RWPE2 (cell line): ENCODE measurements at regions not wholly inside any gene's neighbourhood (a gene's known extent, or its start where the extent isn't known, plus 50 kb on each side); places are given as distances from the start of the nearest gene placed in this dataset.

Experiments
- ATAC-seq: fragments of 200-7000 bp; cut with Tn5 transposase; 3 replicates; pipeline ENCODE4 v1.9.1; 2021; ENCODE audit warnings: low read depth
- DNase-seq: peaks from one replicate; pipeline ENCODE4 v3.0.0-alpha.2; 2020; ENCODE audit warnings: low spot score
- H3K27ac ChIP-seq: fragments of 450-650 bp; 2 replicates; pipeline ENCODE4 v1.5.1; 2017; ENCODE audit warnings: mild to moderate bottlenecking; ENCODE audit not compliant: poor library complexity, severe bottlenecking
- H3K27me3 ChIP-seq: fragments of 250-450 bp; sonication (Bioruptor Pico); 2 replicates; pipeline ENCODE4 v1.5.1; 2021; ENCODE audit warnings: mild to moderate bottlenecking, moderate library complexity; ENCODE audit not compliant: insufficient read depth, poor library complexity, severe bottlenecking
- H3K36me3 ChIP-seq: fragments of 250-450 bp; sonication (Bioruptor Pico); 2 replicates; pipeline ENCODE4 v1.5.1; 2020; ENCODE audit warnings: low read depth, mild to moderate bottlenecking, moderate library complexity
- H3K4me1 ChIP-seq: fragments of 250-450 bp; sonication (Bioruptor Pico); 2 replicates; pipeline ENCODE4 v1.5.1; 2021; ENCODE audit warnings: mild to moderate bottlenecking, moderate library complexity; ENCODE audit not compliant: insufficient read depth, poor library complexity, severe bottlenecking
- H3K4me3 ChIP-seq: fragments of 250-450 bp; sonication (Bioruptor Pico); 2 replicates; pipeline ENCODE4 v1.5.1; 2021; ENCODE audit warnings: mild to moderate bottlenecking, moderate library complexity; ENCODE audit not compliant: severe bottlenecking
- H3K9me3 ChIP-seq: fragments of 250-450 bp; sonication (Bioruptor Pico); 2 replicates; pipeline ENCODE4 v1.5.1; 2021; ENCODE audit warnings: mild to moderate bottlenecking, moderate library complexity; ENCODE audit not compliant: severe bottlenecking
- CTCF ChIP-seq: fragments of 450-650 bp; IDR thresholded peaks from one replicate; pipeline ENCODE4 v1.5.1; 2017; ENCODE audit warnings: mild to moderate bottlenecking, moderate library complexity; ENCODE audit not compliant: poor library complexity, severe bottlenecking

GRCh38 chr18:44214396-44214795 is 466.3 kb upstream of the SETBP1 start:
- TF ChIP-seq CTCF: no peak

DNA sequence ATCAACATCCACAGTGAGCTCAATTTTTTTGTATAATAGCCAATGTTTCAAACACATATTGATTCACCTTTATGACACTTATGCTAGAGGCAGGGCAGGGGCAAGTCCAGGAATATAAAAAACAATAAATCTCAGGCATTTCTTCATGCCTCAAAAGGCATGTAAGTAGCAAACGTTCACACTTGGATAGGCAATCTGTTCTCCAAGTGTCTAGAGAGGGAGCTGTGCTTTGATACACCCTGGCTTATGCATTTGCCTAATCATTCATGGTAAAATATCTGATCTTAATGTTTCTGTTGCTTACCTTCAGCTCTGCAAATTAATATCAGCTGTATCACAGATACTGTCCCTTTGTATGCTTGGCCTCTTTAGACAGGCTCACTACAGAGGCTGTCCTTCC is 464.5 kb upstream of the SETBP1 start:
- H3K9me3 ChIP-seq: no peaks in the 10 kb centered on the region
- H3K4me3 ChIP-seq: no peak overlapping the region
- H3K4me1 ChIP-seq: no peaks in the 10 kb centered on the region
- DNase-seq (no peak), ATAC-seq (no peak)
- TF ChIP-seq CTCF: no peak
- H3K27me3 ChIP-seq: no peaks in the 10 kb centered on the region
- H3K36me3 ChIP-seq: no peaks in the 10 kb centered on the region
- H3K27ac ChIP-seq: no peak overlapping the region

More at GRCh38 chr18:44214396-44214795, 466.3 kb upstream of the SETBP1 start:
- H3K27me3 ChIP-seq: no peaks in the 10 kb centered on the region
- no peaks in the 10 kb centered on the region for H3K4me1 ChIP-seq
- DNase-seq (no peak), ATAC-seq (no peak)
- H3K36me3 ChIP-seq: no peaks in the 10 kb centered on the region
- H3K4me3 ChIP-seq: no peak overlapping the region
- H3K9me3 ChIP-seq: no peaks in the 10 kb centered on the region
- no peak overlapping the region for H3K27ac ChIP-seq

DNA sequence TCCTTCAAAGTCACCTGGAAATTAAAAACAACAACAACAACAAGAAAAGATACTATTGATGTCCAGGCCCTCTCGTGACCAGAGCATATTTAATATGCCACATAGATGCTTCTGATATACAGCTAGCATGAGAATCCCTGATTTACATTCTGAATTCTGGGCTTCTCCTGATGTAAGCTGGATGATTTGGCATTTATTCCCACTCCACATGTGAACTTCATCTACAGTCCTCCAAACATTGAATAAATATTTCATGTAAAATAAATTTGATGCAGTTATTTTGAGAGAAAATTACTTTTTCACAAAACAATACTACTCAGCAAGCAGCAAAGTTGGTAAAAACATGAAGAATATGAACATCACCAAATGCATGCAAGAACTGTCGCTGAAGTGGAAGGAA is 453.2 kb upstream of the SETBP1 start:
- no peaks in the 10 kb centered on the region for H3K27me3 ChIP-seq
- H3K36me3 ChIP-seq: no peaks in the 10 kb centered on the region
- TF ChIP-seq CTCF: no peak
- no peak overlapping the region for H3K27ac ChIP-seq
- no peaks in the 10 kb centered on the region for H3K4me1 ChIP-seq
- H3K4me3 ChIP-seq: no peak overlapping the region
- no peaks in the 10 kb centered on the region for H3K9me3 ChIP-seq
- no peak for ATAC-seq
- DNase-seq: no peak

DNA sequence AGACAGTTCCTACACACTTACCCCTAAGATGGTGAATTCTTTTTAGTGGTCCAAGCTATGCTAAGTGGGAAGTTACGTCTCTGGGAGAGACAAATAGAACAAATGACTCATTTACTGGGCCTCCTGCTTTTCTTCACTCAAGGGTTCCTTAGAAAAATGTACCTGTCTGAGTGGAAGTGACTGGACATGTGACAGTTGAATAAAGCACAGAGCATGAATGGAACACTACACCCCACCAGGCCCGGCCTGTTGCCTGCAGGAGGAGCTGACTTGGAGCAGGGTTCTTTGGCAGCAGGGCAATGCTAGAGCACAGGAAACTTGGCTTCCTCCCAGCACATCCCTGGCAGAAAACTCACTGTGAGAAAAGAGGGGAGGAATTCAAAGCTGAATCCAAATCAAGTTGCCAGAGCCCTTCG is 451.0 kb upstream of the SETBP1 start:
- Histone ChIP-seq H3K9me3 (no peaks in the 10 kb centered on the region), H3K4me3 (no peak overlapping the region), H3K4me1 (no peaks in the 10 kb centered on the region), H3K27me3 (no peaks in the 10 kb centered on the region), H3K36me3 (no peaks in the 10 kb centered on the region), H3K27ac (no peak overlapping the region)
- no peak for DNase-seq
- no peak; the same call in 2 of the 3 replicates for ATAC-seq
- TF ChIP-seq CTCF: no peak

DNA sequence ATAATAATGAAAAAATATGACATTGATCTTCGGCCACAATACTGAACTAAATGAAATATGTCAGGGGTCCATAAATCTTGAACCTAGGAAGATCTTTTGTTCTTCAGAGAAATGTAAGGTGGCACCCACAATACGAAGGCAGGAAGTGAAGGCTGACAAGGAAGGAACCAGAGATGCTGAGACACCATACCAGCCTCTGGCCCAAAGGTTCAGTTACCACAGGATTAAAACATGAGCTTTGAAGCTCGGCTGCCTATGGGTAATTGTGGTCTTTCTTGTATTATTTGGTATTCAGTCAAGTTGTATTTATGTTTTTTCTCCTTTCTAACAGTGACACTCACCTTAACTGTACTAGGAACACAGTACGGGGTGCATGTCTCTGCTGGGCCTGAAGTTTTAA is 448.8 kb upstream of the SETBP1 start:
- DNase-seq: no peak
- H3K36me3 ChIP-seq: no peaks in the 10 kb centered on the region
- no peaks in the 10 kb centered on the region for H3K9me3 ChIP-seq
- H3K27me3 ChIP-seq: no peaks in the 10 kb centered on the region
- no peak for ATAC-seq
- no peak overlapping the region for H3K27ac ChIP-seq
- H3K4me3 ChIP-seq: no peak overlapping the region
- H3K4me1 ChIP-seq: no peaks in the 10 kb centered on the region
- TF ChIP-seq CTCF: no peak
